ENCODE measurements at regions not wholly inside any gene's neighbourhood (a gene's known extent, or its start where the extent isn't known, plus 50 kb on each side); places are given as distances from the start of the nearest gene placed in this dataset.
"Not testable (repeated sequence)": the region's sequence is repeated elsewhere in the genome, so short reads cannot be mapped to it uniquely, and the experiment has no call there.

- no peak for DNase-seq (ENCODE audit: low spot score)
Observed at GRCh38 chr18:44543387-44543786, 137.3 kb upstream of the SETBP1 start.

GRCh38 chr18:44545359-44545985 is 135.2 kb upstream of the SETBP1 start:
- no peak for DNase-seq (ENCODE audit: low spot score)

- no peak for DNase-seq (ENCODE audit: low spot score)
Observed at GRCh38 chr18:44546954-44547353, 133.7 kb upstream of the SETBP1 start.

GRCh38 chr18:44548291-44549221 is 132.1 kb upstream of the SETBP1 start:
- DNase-seq (ENCODE audit: low spot score): no peak

GRCh38 chr18:44552706-44553105 is 128.0 kb upstream of the SETBP1 start:
- no peak for DNase-seq (ENCODE audit: low spot score)

- no peak for DNase-seq (ENCODE audit: low spot score)
Observed at GRCh38 chr18:44556296-44556695, 124.4 kb upstream of the SETBP1 start.

GRCh38 chr18:44557616-44558151 is 123.0 kb upstream of the SETBP1 start:
- DNase-seq (ENCODE audit: low spot score): no peak

GRCh38 chr18:44558767-44559166 is 121.9 kb upstream of the SETBP1 start:
- no peak for DNase-seq (ENCODE audit: low spot score)

- no peak for DNase-seq (ENCODE audit: low spot score)
Observed at GRCh38 chr18:44562986-44563385, 117.7 kb upstream of the SETBP1 start.

GRCh38 chr18:44564922-44565321 is 115.8 kb upstream of the SETBP1 start:
- DNase-seq (ENCODE audit: low spot score): no peak

- no peak for DNase-seq (ENCODE audit: low spot score)
Observed at GRCh38 chr18:44568342-44568741, 112.3 kb upstream of the SETBP1 start.

GRCh38 chr18:44568986-44569385 is 111.7 kb upstream of the SETBP1 start:
- no peak for DNase-seq (ENCODE audit: low spot score)

GRCh38 chr18:44569391-44570055 is 111.2 kb upstream of the SETBP1 start:
- DNase-seq (ENCODE audit: low spot score): no peak

- peak; percentile 14 for DNase-seq (ENCODE audit: low spot score)
Observed at GRCh38 chr18:44579028-44579702, 101.5 kb upstream of the SETBP1 start.

- no peak for DNase-seq (ENCODE audit: low spot score)
Observed at GRCh38 chr18:44579745-44580144, 100.9 kb upstream of the SETBP1 start.

GRCh38 chr18:44580159-44580558 is 100.5 kb upstream of the SETBP1 start:
- no peak for DNase-seq (ENCODE audit: low spot score)

GRCh38 chr18:44580782-44581181 is 99.9 kb upstream of the SETBP1 start:
- DNase-seq (ENCODE audit: low spot score): not testable (repeated sequence)

GRCh38 chr18:44582456-44582855 is 98.2 kb upstream of the SETBP1 start:
- no peak for DNase-seq (ENCODE audit: low spot score)

- no peak for DNase-seq (ENCODE audit: low spot score)
Observed at GRCh38 chr18:44584900-44585299, 95.8 kb upstream of the SETBP1 start.

GRCh38 chr18:44586782-44587524 is 93.7 kb upstream of the SETBP1 start:
- DNase-seq (ENCODE audit: low spot score): no peak

GRCh38 chr18:44588508-44588907 is 92.2 kb upstream of the SETBP1 start:
- DNase-seq (ENCODE audit: low spot score): no peak
